ENCODE measurements at regions not wholly inside any gene's neighbourhood (a gene's known extent, or its start where the extent isn't known, plus 50 kb on each side); places are given as distances from the start of the nearest gene placed in this dataset.
A peak's percentile ranks its signal among the peaks of the same experiment; 100 is the strongest.

DNA sequence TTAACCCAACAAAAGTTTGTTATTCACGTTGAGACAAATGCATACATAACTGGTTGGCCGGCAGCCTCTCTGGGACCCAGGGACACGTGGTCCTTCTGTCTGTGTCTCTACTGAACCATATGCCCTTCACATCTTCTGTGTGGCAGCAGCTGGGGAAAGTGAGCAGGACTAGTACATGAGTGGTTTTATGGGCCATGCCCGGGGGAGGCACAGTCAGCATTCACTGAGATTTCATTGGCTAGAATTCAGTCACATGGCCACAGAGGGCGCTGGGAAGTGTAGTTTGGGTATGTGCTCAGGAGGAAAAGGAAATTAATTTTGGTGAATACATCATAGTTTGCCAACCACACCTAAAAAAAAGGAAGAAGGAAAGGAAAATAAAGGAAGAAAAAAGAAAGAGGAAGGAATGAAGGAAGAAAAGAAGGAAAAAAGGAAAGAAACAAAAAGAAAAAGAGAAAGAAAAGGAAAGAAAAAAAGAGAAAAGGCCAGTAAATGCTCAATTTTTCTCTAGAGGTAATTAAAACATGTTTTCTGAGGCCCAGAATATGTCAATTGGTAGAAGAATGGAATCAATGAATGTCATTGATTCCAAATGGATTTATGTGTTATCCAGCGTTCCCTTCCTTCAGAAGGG, 55.9 kb upstream of the KIRREL3 start:
- Histone ChIP-seq H3F3A (ENCODE audit: insufficient read depth, low read length, poor library complexity, severe bottlenecking) (no peaks in the 10 kb centered on the region), H3K27ac (ENCODE audit: low read length) (no peak overlapping the region), H3K9ac (ENCODE audit: low read length) (no peak overlapping the region), H4K20me1 (ENCODE audit: insufficient read depth) (no peaks in the 10 kb centered on the region), H3K36me3 (ENCODE audit: insufficient read depth, low read length) (no peaks in the 10 kb centered on the region), H2AFZ (ENCODE audit: low read depth, low read length) (no peak overlapping the region), H3K4me3 (ENCODE audit: low read length) (no peak overlapping the region), H3K27me3 (ENCODE audit: insufficient read depth, low read depth, low read length) (no peaks in the 10 kb centered on the region), H3K9me3 (ENCODE audit: low read length) (no peaks in the 10 kb centered on the region), H3K9me2 (ENCODE audit: insufficient read depth, low read length) (no peaks in the 10 kb centered on the region), H3K79me2 (replicated peaks; ENCODE audit: insufficient read depth, low read length) (no peaks in the 10 kb centered on the region), H3K4me2 (ENCODE audit: low read length) (no peak overlapping the region)
- TF ChIP-seq TAF1 (IDR thresholded peaks at IDR 0.05; ENCODE audit: low read depth) (no peak), EZH2 (IDR thresholded peaks at IDR 0.05; ENCODE audit: borderline replicate concordance, insufficient read depth, low read length, poor library complexity, severe bottlenecking) (no peak)
- TF ChIP-seq, protein P1, sequence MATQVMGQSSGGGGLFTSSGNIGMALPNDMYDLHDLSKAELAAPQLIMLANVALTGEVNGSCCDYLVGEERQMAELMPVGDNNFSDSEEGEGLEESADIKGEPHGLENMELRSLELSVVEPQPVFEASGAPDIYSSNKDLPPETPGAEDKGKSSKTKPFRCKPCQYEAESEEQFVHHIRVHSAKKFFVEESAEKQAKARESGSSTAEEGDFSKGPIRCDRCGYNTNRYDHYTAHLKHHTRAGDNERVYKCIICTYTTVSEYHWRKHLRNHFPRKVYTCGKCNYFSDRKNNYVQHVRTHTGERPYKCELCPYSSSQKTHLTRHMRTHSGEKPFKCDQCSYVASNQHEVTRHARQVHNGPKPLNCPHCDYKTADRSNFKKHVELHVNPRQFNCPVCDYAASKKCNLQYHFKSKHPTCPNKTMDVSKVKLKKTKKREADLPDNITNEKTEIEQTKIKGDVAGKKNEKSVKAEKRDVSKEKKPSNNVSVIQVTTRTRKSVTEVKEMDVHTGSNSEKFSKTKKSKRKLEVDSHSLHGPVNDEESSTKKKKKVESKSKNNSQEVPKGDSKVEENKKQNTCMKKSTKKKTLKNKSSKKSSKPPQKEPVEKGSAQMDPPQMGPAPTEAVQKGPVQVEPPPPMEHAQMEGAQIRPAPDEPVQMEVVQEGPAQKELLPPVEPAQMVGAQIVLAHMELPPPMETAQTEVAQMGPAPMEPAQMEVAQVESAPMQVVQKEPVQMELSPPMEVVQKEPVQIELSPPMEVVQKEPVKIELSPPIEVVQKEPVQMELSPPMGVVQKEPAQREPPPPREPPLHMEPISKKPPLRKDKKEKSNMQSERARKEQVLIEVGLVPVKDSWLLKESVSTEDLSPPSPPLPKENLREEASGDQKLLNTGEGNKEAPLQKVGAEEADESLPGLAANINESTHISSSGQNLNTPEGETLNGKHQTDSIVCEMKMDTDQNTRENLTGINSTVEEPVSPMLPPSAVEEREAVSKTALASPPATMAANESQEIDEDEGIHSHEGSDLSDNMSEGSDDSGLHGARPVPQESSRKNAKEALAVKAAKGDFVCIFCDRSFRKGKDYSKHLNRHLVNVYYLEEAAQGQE (IDR thresholded peaks at IDR 0.05; ENCODE audit: borderline replicate concordance) = no peak

DNA sequence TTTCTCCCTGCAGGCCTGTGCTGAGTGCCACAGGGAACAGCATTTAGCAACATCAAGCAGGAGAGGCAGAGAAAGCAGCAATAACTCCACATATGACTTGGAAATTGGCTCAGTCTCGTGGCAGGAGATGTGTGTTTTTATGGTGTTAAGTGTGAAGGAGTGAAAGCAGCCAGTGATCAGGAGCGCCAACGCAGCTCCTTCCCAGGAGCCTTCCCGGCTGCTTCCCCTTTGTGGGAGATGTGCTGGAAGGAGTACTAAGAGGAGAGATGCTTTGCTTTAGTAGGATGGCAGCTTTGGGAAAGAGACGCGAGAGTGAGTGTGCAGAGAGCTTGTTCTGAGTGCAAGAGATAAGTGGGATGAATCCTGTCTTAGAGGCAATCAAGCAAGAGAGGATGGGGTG, 54.7 kb upstream of the KIRREL3 start:
- Histone ChIP-seq H3K4me3 (ENCODE audit: low read length) (no peak overlapping the region), H3K4me2 (ENCODE audit: low read length) (no peak overlapping the region), H3K9me3 (ENCODE audit: low read length) (no peaks in the 10 kb centered on the region), H3K9me2 (ENCODE audit: insufficient read depth, low read length) (no peaks in the 10 kb centered on the region), H3K27ac (ENCODE audit: low read length) (peak overlapping the region; percentile 54), H3F3A (ENCODE audit: insufficient read depth, low read length, poor library complexity, severe bottlenecking) (no peaks in the 10 kb centered on the region), H2AFZ (ENCODE audit: low read depth, low read length) (no peak overlapping the region), H3K9ac (ENCODE audit: low read length) (peak overlapping the region; percentile 28), H3K79me2 (replicated peaks; ENCODE audit: insufficient read depth, low read length) (no peaks in the 10 kb centered on the region), H3K27me3 (ENCODE audit: insufficient read depth, low read depth, low read length) (no peaks in the 10 kb centered on the region), H3K36me3 (ENCODE audit: insufficient read depth, low read length) (no peaks in the 10 kb centered on the region), H4K20me1 (ENCODE audit: insufficient read depth) (no peaks in the 10 kb centered on the region)
- TF ChIP-seq POLR2AphosphoS5 (IDR thresholded peaks at IDR 0.05) (peak; percentile 66), RAD21 (conservative IDR thresholded peaks at IDR 0.05) (no peak), MXI1 (conservative IDR thresholded peaks at IDR 0.05; ENCODE audit: poor library complexity, severe bottlenecking) (no peak)
- TF ChIP-seq, protein P1 (IDR thresholded peaks at IDR 0.05; ENCODE audit: borderline replicate concordance) = peak; percentile 99

DNA sequence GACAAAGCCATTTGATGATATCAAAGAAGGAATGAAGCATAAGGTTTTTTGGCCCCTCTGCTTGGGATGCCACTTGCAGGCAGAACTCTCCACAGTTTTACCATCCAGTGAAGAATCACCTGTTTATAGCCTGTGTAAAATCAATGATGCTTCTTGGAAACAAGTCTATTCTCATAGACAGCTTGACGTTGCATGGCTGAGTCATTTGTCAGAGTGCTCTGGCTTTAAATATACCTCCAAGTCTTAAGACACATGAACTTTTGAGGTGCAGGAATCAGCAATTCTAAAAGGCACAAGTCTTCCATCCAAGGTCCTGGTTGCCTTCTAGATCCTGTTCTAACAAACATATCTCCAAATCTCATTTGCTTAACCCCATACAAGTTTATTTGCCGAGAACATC, 53.6 kb upstream of the KIRREL3 start:
- H3K79me2 ChIP-seq (replicated peaks; ENCODE audit: insufficient read depth, low read length) = no peaks in the 10 kb centered on the region
- H3K4me3 ChIP-seq (ENCODE audit: low read length) = no peak overlapping the region

More for the DNA sequence above, 53.6 kb upstream of the KIRREL3 start:
- Histone ChIP-seq H3K9me3 (ENCODE audit: low read length) (no peaks in the 10 kb centered on the region), H3K36me3 (ENCODE audit: insufficient read depth, low read length) (no peaks in the 10 kb centered on the region), H3K9me2 (ENCODE audit: insufficient read depth, low read length) (no peaks in the 10 kb centered on the region), H3K4me2 (ENCODE audit: low read length) (no peak overlapping the region), H3K9ac (ENCODE audit: low read length) (no peak overlapping the region), H3F3A (ENCODE audit: insufficient read depth, low read length, poor library complexity, severe bottlenecking) (no peaks in the 10 kb centered on the region), H3K27me3 (ENCODE audit: insufficient read depth, low read depth, low read length) (no peaks in the 10 kb centered on the region), H2AFZ (ENCODE audit: low read depth, low read length) (no peak overlapping the region), H3K27ac (ENCODE audit: low read length) (no peak overlapping the region), H4K20me1 (ENCODE audit: insufficient read depth) (no peaks in the 10 kb centered on the region)
- TF ChIP-seq, protein P2, sequence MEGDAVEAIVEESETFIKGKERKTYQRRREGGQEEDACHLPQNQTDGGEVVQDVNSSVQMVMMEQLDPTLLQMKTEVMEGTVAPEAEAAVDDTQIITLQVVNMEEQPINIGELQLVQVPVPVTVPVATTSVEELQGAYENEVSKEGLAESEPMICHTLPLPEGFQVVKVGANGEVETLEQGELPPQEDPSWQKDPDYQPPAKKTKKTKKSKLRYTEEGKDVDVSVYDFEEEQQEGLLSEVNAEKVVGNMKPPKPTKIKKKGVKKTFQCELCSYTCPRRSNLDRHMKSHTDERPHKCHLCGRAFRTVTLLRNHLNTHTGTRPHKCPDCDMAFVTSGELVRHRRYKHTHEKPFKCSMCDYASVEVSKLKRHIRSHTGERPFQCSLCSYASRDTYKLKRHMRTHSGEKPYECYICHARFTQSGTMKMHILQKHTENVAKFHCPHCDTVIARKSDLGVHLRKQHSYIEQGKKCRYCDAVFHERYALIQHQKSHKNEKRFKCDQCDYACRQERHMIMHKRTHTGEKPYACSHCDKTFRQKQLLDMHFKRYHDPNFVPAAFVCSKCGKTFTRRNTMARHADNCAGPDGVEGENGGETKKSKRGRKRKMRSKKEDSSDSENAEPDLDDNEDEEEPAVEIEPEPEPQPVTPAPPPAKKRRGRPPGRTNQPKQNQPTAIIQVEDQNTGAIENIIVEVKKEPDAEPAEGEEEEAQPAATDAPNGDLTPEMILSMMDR (IDR thresholded peaks at IDR 0.05; ENCODE audit: poor library complexity, severe bottlenecking) = no peak
- no peak for TF ChIP-seq EZH2 (IDR thresholded peaks at IDR 0.05; ENCODE audit: borderline replicate concordance, insufficient read depth, low read length, poor library complexity, severe bottlenecking)
